GM10266 (cell line): ENCODE measurements at regions not wholly inside any gene's neighbourhood (a gene's known extent, or its start where the extent isn't known, plus 50 kb on each side); places are given as distances from the start of the nearest gene placed in this dataset.
"Not testable (repeated sequence)": the region's sequence is repeated elsewhere in the genome, so short reads cannot be mapped to it uniquely, and the experiment has no call there.

Experiments
- DNase-seq: peaks from one replicate; pipeline ENCODE4 v3.0.0; 2012; ENCODE audit errors: extremely low spot score
- CTCF ChIP-seq: IDR thresholded peaks from 2 replicates; pipeline ENCODE4 v1.5.1; 2012; ENCODE audit warnings: mild to moderate bottlenecking, low read depth; ENCODE audit not compliant: control insufficient read depth, insufficient read depth; ENCODE audit errors: missing control alignments

GRCh38 chr16:58801838-58802237 lies 67.7 kb upstream of the GOT2 start:
- DNase-seq, result no peak
- no peak for TF ChIP-seq CTCF

GRCh38 chr16:58797137-58797801 lies 63.2 kb upstream of the GOT2 start:
- DNase-seq, result no peak
- TF ChIP-seq CTCF, result no peak

GRCh38 chr16:58793366-58793765 lies 59.2 kb upstream of the GOT2 start:
- DNase-seq, result no peak
- TF ChIP-seq CTCF, result no peak

- DNase-seq, result no peak
- no peak for TF ChIP-seq CTCF
Measured at GRCh38 chr16:58792188-58792587, 58.1 kb upstream of the GOT2 start.

- not testable (repeated sequence) for DNase-seq
Measured at GRCh38 chr16:58790816-58791557, 56.9 kb upstream of the GOT2 start.

- no peak for TF ChIP-seq CTCF
- DNase-seq, result no peak
Measured at GRCh38 chr16:58789351-58789750, 55.2 kb upstream of the GOT2 start.
